GM12873 (cell line): ENCODE measurements at regions not wholly inside any gene's neighbourhood (a gene's known extent, or its start where the extent isn't known, plus 50 kb on each side); places are given as distances from the start of the nearest gene placed in this dataset.

Experiments used
- TF ChIP-seq, protein P1 (sequence below): IDR thresholded peaks from 2 replicates; pipeline ENCODE4 v1.5.1; 2012; ENCODE audit warnings: low read depth, mild to moderate bottlenecking, moderate library complexity, low read length, control low read depth; ENCODE audit not compliant: insufficient read depth; ENCODE audit errors: missing control alignments

GRCh38 chr1:93733340-93733739 is 51.7 kb upstream of the BCAR3 start:
- TF ChIP-seq, protein P1, sequence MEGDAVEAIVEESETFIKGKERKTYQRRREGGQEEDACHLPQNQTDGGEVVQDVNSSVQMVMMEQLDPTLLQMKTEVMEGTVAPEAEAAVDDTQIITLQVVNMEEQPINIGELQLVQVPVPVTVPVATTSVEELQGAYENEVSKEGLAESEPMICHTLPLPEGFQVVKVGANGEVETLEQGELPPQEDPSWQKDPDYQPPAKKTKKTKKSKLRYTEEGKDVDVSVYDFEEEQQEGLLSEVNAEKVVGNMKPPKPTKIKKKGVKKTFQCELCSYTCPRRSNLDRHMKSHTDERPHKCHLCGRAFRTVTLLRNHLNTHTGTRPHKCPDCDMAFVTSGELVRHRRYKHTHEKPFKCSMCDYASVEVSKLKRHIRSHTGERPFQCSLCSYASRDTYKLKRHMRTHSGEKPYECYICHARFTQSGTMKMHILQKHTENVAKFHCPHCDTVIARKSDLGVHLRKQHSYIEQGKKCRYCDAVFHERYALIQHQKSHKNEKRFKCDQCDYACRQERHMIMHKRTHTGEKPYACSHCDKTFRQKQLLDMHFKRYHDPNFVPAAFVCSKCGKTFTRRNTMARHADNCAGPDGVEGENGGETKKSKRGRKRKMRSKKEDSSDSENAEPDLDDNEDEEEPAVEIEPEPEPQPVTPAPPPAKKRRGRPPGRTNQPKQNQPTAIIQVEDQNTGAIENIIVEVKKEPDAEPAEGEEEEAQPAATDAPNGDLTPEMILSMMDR, result no peak

GRCh38 chr1:93732514-93732913 is 50.9 kb upstream of the BCAR3 start:
- TF ChIP-seq, protein P1, result peak; percentile 65
